HEK293 (cell line): ENCODE measurements at regions not wholly inside any gene's neighbourhood (a gene's known extent, or its start where the extent isn't known, plus 50 kb on each side); places are given as distances from the start of the nearest gene placed in this dataset.
A peak's percentile ranks its signal among the peaks of the same experiment; 100 is the strongest.

Experiments used
- CTCF ChIA-PET: fragments of 350-600 bp; formaldehyde crosslinking; extraction: SDS; loops from one replicate; lab custom pipeline; 2021; ENCODE audit warnings: antibody characterized with exemption; lab: Yijun Ruan, JAX
- POLR2A ChIA-PET: fragments of 300-600 bp; formaldehyde crosslinking; extraction: SDS; loops from one replicate; lab custom pipeline; 2020; ENCODE audit warnings: antibody characterized with exemption, inconsistent platforms; lab: Yijun Ruan, JAX
- H3K27ac ChIP-seq: fragments of 200-500 bp; sonication (Bioruptor generic); 2 replicates; pipeline ENCODE4 v1.5.1; 2014; ENCODE audit warnings: low read depth, low read length, control low read depth, inconsistent platforms; ENCODE audit errors: extremely low read depth
- H3K36me3 ChIP-seq, 2 experiments: fragments of 200-500 bp in 1 of 2; sonication (Bioruptor generic) in 1 of 2; 1 replicate in 1 of 2; 2 replicates in 1 of 2; pipeline ENCODE4 v1.5.1; 2014 to 2017; ENCODE audit warnings: inconsistent platforms in 2 of 2, low read length in 2 of 2; ENCODE audit not compliant: control insufficient read depth in 2 of 2, insufficient read depth in 1 of 2
- H3K4me1 ChIP-seq: fragments of 200-500 bp; sonication (Bioruptor generic); 2 replicates; pipeline ENCODE4 v1.5.1; 2014; ENCODE audit warnings: mild to moderate bottlenecking, low read length, inconsistent platforms; ENCODE audit not compliant: control insufficient read depth, insufficient read depth
- H3K4me3 ChIP-seq: 2 replicates; pipeline ENCODE4 v1.5.1; 2011; ENCODE audit warnings: low read depth, mild to moderate bottlenecking, control low read depth, low read length, moderate library complexity
- H3K9me3 ChIP-seq: fragments of 200-500 bp; sonication (Bioruptor generic); 2 replicates; pipeline ENCODE4 v1.5.1; 2014; ENCODE audit warnings: low read depth, low read length, inconsistent platforms; ENCODE audit not compliant: control insufficient read depth, insufficient read depth
- EGR2 ChIP-seq: fragments of 450-650 bp; formaldehyde crosslinking; IDR thresholded peaks from 2 replicates; pipeline ENCODE4 v1.5.1; 2016; ENCODE audit warnings: low read depth, missing biosample characterization, missing genetic modification characterization
- HIC1 ChIP-seq: fragments of 450-650 bp; formaldehyde crosslinking; IDR thresholded peaks from 2 replicates; pipeline ENCODE4 v1.5.1; 2016; ENCODE audit warnings: missing biosample characterization, missing genetic modification characterization
- KLF10 ChIP-seq: fragments of 450-650 bp; IDR thresholded peaks from 2 replicates; pipeline ENCODE4 v1.5.1; 2018; ENCODE audit warnings: missing biosample characterization, mild to moderate bottlenecking, missing genetic modification characterization
- KLF16 ChIP-seq: fragments of 450-650 bp; formaldehyde crosslinking; IDR thresholded peaks from 2 replicates; pipeline ENCODE4 v1.5.1; 2017; ENCODE audit warnings: missing biosample characterization, missing genetic modification characterization
- SCRT2 ChIP-seq: fragments of 450-650 bp; formaldehyde crosslinking; IDR thresholded peaks from 2 replicates; pipeline ENCODE4 v1.5.1; 2016; ENCODE audit warnings: missing biosample characterization, missing genetic modification characterization
- WT1 ChIP-seq: fragments of 450-650 bp; formaldehyde crosslinking; IDR thresholded peaks from 2 replicates; pipeline ENCODE4 v1.5.1; 2016; ENCODE audit warnings: missing biosample characterization, missing genetic modification characterization
- ZIC2 ChIP-seq: fragments of 450-650 bp; formaldehyde crosslinking; IDR thresholded peaks from 2 replicates; pipeline ENCODE4 v1.5.1; 2016; ENCODE audit warnings: missing biosample characterization, missing genetic modification characterization
- ZNF292 ChIP-seq: fragments of 450-650 bp; formaldehyde crosslinking; IDR thresholded peaks from 2 replicates; pipeline ENCODE4 v1.5.1; 2016; ENCODE audit warnings: low read depth, missing biosample characterization, missing genetic modification characterization, borderline replicate concordance
- ZNF311 ChIP-seq: fragments of 450-650 bp; formaldehyde crosslinking; IDR thresholded peaks from 2 replicates; pipeline ENCODE4 v1.5.1; 2017; ENCODE audit warnings: missing biosample characterization, missing genetic modification characterization, borderline replicate concordance
- ZNF362 ChIP-seq: fragments of 450-650 bp; formaldehyde crosslinking; IDR thresholded peaks from 2 replicates; pipeline ENCODE4 v1.5.1; 2016; ENCODE audit warnings: missing biosample characterization, missing genetic modification characterization
- ZNF521 ChIP-seq: fragments of 450-650 bp; formaldehyde crosslinking; IDR thresholded peaks from 2 replicates; pipeline ENCODE4 v1.5.1; 2017; ENCODE audit warnings: missing biosample characterization, mild to moderate bottlenecking, missing genetic modification characterization
- ZNF560 ChIP-seq: fragments of 450-650 bp; formaldehyde crosslinking; IDR thresholded peaks from 2 replicates; pipeline ENCODE4 v1.5.1; 2017; ENCODE audit warnings: missing biosample characterization, missing genetic modification characterization, borderline replicate concordance
- ZNF580 ChIP-seq: fragments of 450-650 bp; formaldehyde crosslinking; IDR thresholded peaks from 2 replicates; pipeline ENCODE4 v1.5.1; 2016; ENCODE audit warnings: missing biosample characterization, missing genetic modification characterization
- ZNF621 ChIP-seq: fragments of 450-650 bp; formaldehyde crosslinking; IDR thresholded peaks from 2 replicates; pipeline ENCODE4 v1.5.1; 2017; ENCODE audit warnings: missing biosample characterization, missing genetic modification characterization
- ZSCAN23 ChIP-seq: fragments of 450-650 bp; formaldehyde crosslinking; IDR thresholded peaks from 2 replicates; pipeline ENCODE4 v1.5.1; 2016; ENCODE audit warnings: missing biosample characterization, missing genetic modification characterization
- TF ChIP-seq, protein P1 (sequence below): fragments of 450-650 bp; formaldehyde crosslinking; IDR thresholded peaks from 2 replicates; pipeline ENCODE4 v1.5.1; 2016; ENCODE audit warnings: missing biosample characterization, missing genetic modification characterization
- TF ChIP-seq, protein P2 (sequence below): fragments of 450-650 bp; formaldehyde crosslinking; IDR thresholded peaks from 2 replicates; pipeline ENCODE4 v1.5.1; 2017; ENCODE audit warnings: missing biosample characterization, missing genetic modification characterization

GRCh38 chr1:58898739-58899586 is 115.1 kb upstream of the JUN start (continued):
- TF ChIP-seq, protein P1, sequence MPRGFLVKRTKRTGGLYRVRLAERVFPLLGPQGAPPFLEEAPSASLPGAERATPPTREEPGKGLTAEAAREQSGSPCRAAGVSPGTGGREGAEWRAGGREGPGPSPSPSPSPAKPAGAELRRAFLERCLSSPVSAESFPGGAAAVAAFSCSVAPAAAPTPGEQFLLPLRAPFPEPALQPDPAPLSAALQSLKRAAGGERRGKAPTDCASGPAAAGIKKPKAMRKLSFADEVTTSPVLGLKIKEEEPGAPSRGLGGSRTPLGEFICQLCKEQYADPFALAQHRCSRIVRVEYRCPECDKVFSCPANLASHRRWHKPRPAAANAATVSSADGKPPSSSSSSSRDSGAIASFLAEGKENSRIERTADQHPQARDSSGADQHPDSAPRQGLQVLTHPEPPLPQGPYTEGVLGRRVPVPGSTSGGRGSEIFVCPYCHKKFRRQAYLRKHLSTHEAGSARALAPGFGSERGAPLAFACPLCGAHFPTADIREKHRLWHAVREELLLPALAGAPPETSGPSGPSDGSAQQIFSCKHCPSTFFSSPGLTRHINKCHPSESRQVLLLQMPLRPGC, result no peak
- no peak for TF ChIP-seq ZNF362 (tag by site-specific recombination)
- TF ChIP-seq KLF10 (tag by site-specific recombination), result no peak
- TF ChIP-seq ZNF521 (tag by site-specific recombination), result no peak
- TF ChIP-seq, protein P2, sequence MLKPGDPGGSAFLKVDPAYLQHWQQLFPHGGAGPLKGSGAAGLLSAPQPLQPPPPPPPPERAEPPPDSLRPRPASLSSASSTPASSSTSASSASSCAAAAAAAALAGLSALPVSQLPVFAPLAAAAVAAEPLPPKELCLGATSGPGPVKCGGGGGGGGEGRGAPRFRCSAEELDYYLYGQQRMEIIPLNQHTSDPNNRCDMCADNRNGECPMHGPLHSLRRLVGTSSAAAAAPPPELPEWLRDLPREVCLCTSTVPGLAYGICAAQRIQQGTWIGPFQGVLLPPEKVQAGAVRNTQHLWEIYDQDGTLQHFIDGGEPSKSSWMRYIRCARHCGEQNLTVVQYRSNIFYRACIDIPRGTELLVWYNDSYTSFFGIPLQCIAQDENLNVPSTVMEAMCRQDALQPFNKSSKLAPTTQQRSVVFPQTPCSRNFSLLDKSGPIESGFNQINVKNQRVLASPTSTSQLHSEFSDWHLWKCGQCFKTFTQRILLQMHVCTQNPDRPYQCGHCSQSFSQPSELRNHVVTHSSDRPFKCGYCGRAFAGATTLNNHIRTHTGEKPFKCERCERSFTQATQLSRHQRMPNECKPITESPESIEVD (tag by site-specific recombination), result no peak
- no peak for TF ChIP-seq HIC1 (tag by site-specific recombination)
- TF ChIP-seq EGR2 (tag by site-specific recombination), result peak; percentile 59; the same call in 1 of the 2 replicates

- CTCF ChIA-PET, result interaction anchor here (0.5 kb wide), 1 partner anchor 114 kb away, joined by 4 read pairs; no protein-coding TSS in a partner anchor
- Histone ChIP-seq H3K4me1 (peaks cover 8% of the 10 kb centered on the region; the same call in 1 of the 2 replicates), H3K36me3 (no peaks in the 10 kb centered on the region), H3K9me3 (no peaks in the 10 kb centered on the region), H3K27ac (no peak overlapping the region), H3K4me3 (no peak overlapping the region)
- TF ChIP-seq ZNF621 (no peak), WT1 (tag by site-specific recombination) (no peak), ZNF311 (tag by site-specific recombination) (no peak), KLF16 (tag by site-specific recombination) (no peak), KLF10 (tag by site-specific recombination) (no peak), SCRT2 (tag by site-specific recombination) (no peak), ZNF521 (tag by site-specific recombination) (no peak), ZIC2 (tag by site-specific recombination) (no peak), ZNF292 (no peak), ZSCAN23 (tag by site-specific recombination) (no peak), ZNF580 (tag by site-specific recombination) (no peak), ZNF560 (tag by site-specific recombination) (no peak)
- POLR2A ChIA-PET, result interaction anchor here (0.5 to 0.9 kb wide), 2 partner anchors 91 to 116 kb away, joined by 4 to 6 read pairs; partner anchors contain the start of gene JUN
Observed at GRCh38 chr1:58899587-58900271, 115.9 kb upstream of the JUN start.
